GM18499 (cell line): ENCODE measurements at regions not wholly inside any gene's neighbourhood (a gene's known extent, or its start where the extent isn't known, plus 50 kb on each side); places are given as distances from the start of the nearest gene placed in this dataset.

Source experiments
- ATAC-seq: cut with Tn5 transposase; IDR thresholded peaks from one replicate; pipeline ENCODE4 v1.9.1; 2021; ENCODE audit warnings: moderate number of reproducible peaks; ENCODE audit not compliant: insufficient read depth, unreplicated experiment

GRCh38 chr10:123478116-123478515 lies 188.0 kb upstream of the GPR26 start:
- no peak for ATAC-seq

- no peak for ATAC-seq
Observed at GRCh38 chr10:123479640-123480039, 186.5 kb upstream of the GPR26 start.

- no peak for ATAC-seq
Observed at GRCh38 chr10:123480344-123480743, 185.8 kb upstream of the GPR26 start.

GRCh38 chr10:123480845-123481244 lies 185.3 kb upstream of the GPR26 start:
- ATAC-seq: no peak

DNA sequence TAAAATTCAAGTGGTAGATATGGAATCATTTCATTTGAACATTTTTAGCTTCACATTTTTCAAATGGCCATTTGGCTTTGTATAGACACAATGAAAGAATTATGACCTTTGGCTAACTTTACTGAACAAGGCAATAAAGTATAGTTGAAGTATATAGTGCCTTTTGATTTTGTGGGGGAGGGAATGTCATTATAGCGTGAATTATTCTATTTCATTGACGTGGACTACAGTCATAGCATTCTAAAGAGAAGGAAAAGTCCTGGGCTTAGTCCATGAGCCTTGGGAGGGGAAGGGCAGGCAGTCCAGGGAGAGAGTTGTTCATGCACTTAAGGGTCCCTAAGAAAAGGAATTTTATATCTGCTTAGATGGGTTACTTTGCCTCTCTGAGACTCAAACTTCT lies 181.4 kb upstream of the GPR26 start:
- no peak for ATAC-seq

DNA sequence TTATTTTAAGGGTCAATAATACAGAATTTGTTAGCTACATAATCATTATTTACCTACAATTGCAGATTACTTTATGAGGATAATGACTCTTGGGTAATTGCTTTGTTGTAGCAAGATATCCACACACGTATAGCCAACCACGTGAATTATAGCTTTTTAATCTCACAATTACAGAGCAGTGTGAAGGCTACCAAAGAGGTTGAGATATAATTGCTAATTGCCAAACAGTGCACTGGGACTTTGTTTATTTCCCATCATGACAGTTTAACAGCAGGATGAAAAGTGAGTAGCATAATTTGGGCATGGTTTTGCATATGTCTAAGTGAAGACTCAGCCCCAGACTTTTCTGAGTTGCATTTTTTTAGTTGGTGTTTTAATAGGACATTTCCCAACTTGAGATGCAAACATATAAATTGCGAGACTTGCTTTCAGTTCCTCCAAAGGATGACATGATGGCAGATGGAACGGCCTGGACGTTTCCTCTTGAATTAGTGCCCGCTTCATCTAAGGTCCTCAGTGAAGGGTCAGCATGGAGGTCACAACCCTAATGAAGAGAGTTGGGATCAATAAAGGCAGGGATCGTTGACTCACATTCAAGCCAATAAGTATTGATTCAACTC lies 180.7 kb upstream of the GPR26 start:
- ATAC-seq: no peak

DNA sequence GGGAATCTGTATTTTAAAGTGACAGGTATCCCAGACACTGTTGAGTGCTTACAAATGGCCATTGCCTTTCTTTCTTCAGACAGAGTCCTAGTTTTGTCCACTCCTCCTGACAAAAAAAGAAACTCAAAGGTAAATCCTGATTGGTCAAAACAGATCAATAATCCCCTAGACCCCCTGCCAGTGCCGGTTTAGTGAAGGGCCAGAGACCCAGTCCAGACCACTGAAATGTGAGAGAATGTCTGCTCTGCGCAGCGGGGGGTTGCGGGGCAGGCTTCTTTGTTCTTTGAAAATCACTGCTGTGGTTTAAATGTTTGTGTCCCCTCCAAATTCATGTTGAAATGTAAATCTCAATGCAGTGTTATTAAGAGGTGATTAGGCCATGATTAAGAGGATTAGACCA lies 177.7 kb upstream of the GPR26 start:
- no peak for ATAC-seq

- ATAC-seq: no peak
Observed at GRCh38 chr10:123491364-123491763, 174.8 kb upstream of the GPR26 start.

DNA sequence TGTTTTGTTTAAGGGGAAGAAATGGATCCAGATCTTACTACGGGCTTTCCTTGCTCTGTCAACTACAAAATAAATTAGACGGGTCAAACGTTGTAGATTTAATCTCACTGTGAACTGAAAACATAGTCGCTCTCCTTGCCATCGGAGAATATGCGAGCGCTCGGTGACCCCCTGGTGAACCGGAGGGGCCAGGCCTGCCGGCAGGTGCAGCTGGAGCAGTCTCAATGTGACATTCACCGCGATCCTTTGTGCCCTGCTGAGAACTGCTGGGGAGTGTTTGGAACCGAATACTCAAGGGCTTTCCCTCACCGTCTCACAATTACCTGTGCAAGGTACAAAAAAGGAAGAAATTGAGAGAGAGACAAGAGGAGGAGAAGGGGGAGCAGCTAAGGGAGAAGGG lies 174.1 kb upstream of the GPR26 start:
- no peak for ATAC-seq

GRCh38 chr10:123494301-123494808 lies 171.8 kb upstream of the GPR26 start:
- no peak for ATAC-seq

- ATAC-seq: no peak
Observed at GRCh38 chr10:123496375-123496774, 169.8 kb upstream of the GPR26 start.

DNA sequence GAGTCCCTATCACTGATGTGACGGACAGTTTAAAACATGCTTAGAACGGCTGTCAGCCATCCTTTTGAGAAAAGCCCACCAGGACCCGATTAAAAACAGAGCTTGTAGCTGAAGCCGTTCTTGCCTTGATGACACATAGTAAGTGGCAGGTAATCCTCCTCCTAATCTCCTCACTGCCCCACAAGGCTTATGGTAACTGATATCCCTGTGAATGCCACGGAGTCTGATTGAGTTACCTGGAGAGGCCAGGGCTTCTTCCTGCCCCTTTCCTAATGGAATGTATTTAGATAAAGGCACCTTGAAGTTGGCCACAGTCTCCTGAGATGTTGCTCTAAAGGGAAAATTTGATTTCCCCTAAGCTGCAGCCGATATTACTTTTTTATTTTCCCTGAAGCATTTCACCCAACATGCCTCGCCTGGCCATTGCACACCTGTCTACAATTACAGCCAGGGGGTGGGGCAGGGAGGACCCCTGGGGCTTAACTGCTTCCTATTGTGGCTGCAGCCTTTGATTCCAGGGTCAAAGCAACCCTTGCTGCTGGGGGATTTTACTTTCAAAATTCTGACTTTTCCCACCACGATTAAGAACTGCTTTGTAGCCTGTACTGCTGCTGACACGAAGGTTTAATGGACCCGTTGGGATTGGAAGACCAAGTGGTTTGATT lies 169.0 kb upstream of the GPR26 start:
- no peak for ATAC-seq

DNA sequence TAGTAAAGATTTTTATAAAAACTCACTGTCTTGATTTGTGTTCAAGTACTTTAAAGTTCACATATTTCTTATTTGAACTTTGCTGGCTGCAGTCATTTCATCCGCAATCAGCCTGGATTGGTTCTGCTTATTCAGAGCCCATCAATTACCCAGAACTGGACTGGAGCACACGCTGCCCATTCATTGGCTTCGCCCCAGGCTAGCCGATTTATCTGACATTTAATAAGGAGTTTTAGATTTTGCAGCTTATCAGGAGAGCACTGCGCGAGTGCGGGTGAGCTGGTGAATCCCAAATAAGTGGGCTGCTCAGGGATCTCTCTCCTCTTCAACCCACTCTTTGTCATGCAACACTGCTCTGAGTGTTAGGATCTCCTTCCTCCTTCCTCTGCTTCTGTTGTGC lies 166.0 kb upstream of the GPR26 start:
- no peak for ATAC-seq

DNA sequence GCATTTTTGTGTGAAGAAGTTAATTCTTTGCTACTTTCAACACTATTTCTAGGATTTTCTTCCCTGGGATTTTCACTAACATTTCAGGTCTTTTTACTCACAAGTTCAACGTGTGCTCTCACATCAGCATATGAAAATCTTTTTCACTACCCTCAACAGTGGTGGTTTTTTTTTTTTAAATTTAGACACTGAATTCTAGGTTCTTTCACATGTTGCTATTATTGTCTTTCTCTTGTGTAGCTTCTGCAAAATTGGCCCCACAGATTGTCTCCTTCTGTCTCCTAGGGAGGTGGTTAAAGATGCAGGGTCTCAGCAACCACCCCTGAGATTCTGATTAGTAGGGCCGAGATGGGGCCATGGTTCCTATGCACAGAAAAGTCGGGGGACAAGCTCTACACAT lies 165.0 kb upstream of the GPR26 start:
- ATAC-seq: no peak

DNA sequence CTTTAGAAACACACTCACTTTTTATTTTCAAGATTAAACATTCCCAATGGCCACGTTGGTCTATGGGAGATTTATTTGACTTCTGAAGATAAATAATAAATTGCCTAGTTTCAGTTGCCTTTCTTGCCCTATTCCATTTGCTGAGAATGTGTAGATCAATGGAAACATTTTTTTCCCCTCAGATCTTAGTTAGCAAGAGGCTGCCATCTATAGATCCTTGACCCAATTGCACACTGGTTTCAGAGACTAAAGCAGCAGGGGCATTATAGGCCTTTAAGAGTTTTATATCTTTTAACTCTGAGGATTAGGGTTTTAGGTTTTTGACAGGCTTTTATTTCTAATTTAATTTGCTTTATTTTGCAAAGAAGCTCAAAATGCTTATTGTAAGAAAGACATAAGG lies 163.2 kb upstream of the GPR26 start:
- ATAC-seq: no peak

DNA sequence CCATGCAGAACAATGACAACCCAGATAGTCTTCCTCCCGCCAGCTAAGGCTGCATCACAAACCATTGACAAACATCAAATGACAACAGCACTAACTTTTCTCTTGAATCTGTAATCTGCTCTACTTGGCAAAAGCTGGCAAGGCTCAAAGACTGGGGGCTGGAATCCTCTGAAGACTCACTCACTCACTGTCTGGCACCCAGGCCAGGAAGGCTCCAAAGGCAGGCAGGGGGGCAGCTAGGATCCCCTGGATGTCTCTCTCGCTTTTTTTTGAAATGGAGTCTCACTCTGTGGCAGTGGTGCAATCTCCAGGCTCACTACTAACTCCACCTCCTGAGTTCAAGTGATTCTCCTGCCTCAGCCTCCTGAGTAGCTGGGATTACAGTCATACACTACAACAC lies 159.7 kb upstream of the GPR26 start:
- ATAC-seq: no peak

GRCh38 chr10:123507298-123507697 lies 158.9 kb upstream of the GPR26 start:
- no peak for ATAC-seq

DNA sequence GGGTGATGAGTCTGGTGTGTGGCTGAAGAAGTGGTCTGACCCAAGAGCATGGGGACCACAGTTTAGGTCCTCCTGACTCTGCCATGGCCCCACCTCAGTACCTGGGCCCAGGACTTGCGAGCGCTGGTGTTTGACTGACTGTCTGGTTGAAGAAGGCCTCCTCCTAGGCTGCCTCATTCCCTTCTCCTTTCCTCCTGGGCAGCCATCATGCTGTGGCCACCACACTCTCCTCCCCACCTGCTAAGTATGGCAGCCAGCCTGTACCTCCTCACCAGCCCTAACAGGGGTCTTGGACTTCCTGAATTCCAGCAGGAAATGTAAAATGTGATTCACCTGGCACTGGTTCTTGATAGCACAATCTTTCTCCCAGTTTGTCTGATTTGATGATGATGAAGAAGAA lies 156.8 kb upstream of the GPR26 start:
- no peak for ATAC-seq

DNA sequence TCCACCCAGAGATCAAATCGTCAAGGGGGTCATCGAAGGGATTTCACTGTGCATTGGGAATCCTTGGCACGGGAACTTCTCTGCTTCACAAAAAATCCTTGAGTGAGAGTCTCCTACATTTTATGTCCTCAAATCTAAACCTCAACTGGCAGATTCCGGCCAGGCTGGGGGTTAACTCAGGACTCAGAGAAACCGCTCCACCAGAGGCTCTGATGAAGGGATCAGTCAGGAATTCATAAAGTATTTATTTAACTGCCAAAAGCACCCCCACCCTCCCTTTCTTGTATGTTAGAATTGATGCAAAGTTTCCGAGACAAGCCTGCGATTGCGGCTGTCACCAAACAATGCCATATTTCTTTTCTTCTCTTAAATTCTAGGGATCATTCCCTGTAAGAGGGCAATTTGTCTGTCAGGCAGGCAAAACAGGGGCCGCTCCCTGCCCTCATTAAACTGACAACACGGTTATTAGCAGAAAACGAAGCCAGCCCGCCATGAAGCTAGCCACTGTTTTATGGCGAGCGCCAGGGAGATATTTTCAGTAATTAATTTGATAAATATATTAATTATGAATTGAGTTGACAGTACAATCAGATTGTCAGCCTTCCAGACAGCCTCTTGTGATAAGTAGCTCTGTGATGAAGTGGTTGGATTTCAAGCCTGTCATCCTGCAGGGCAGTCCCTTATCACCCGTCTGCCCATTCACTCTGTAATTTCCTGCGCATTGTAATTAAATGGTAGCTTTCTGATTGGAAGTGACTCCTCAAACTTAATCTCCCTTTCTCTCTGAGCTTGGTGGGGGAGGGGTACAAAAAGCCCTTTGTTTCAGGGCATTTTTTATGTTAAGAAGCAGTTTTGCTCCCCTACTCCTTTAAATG lies 153.0 kb upstream of the GPR26 start:
- no peak for ATAC-seq

GRCh38 chr10:123513870-123514269 lies 152.3 kb upstream of the GPR26 start:
- ATAC-seq: no peak

DNA sequence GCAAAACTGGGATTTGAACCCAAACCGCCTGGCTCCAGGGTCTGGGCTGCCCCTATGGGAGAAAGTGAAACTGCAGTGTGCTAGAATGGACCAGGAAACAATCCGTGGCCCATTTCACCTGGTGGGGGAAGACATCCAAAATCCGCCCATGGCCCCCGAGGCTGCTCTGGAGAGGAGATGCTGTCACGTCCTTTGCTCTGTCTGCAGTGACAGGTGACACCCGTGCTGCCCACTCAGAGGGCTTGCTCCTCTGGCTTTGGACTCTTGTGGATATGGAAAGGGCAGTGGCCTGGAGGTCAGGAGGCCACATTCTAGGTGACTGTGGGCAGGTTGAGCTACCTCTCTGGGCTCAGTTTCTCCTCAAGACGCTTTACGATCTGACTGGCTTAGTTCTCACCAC lies 151.2 kb upstream of the GPR26 start:
- no peak for ATAC-seq
